ENCODE measurements at regions not wholly inside any gene's neighbourhood (a gene's known extent, or its start where the extent isn't known, plus 50 kb on each side); places are given as distances from the start of the nearest gene placed in this dataset.

- Histone ChIP-seq H3K4me2 (ENCODE audit: insufficient read depth, low read length) (no peak overlapping the region), H3K27me3 (ENCODE audit: control insufficient read depth in 2 of 2, insufficient read depth in 2 of 2, low read length in 2 of 2) (no peaks in the 10 kb centered on the region), H3K79me2 (ENCODE audit: control insufficient read depth, insufficient read depth, low read length) (no peaks in the 10 kb centered on the region), H3K9ac (replicated peaks; ENCODE audit: extremely low read depth, insufficient read depth, low read length) (no peak overlapping the region), H3K9me1 (replicated peaks; ENCODE audit: control insufficient read depth, extremely low read depth, insufficient read depth, low read length) (no peaks in the 10 kb centered on the region), H3K9me3 (replicated peaks; ENCODE audit: control insufficient read depth, insufficient read depth, low read length) (no peaks in the 10 kb centered on the region), H3K4me3 (replicated peaks in 1 of 3; ENCODE audit: insufficient read depth in 1 of 3, low read depth in 1 of 3, low read length in 3 of 3) (no peak overlapping the region), H4K20me1 (replicated peaks; ENCODE audit: control insufficient read depth, extremely low read depth, insufficient read depth, low read length) (no peaks in the 10 kb centered on the region), H2AFZ (ENCODE audit: low read depth, low read length) (no peak overlapping the region), H3K4me1 (ENCODE audit: control insufficient read depth, extremely low read depth, insufficient read depth, low read length) (no peaks in the 10 kb centered on the region), H3K36me3 (ENCODE audit: control insufficient read depth in 2 of 2, extremely low read depth in 1 of 2, insufficient read depth in 2 of 2, low read length in 2 of 2) (no peaks in the 10 kb centered on the region), H3K27ac (ENCODE audit: insufficient read depth, low read depth, low read length) (no peak overlapping the region)
- POLR2A ChIA-PET = no interaction called here
- no peak for DNase-seq (ENCODE audit: low read depth, low spot score)
- FAIRE-seq = no peak
- BruUV-seq (replicated peaks) = no TSS peak
- no peak for TF ChIP-seq POLR2AphosphoS5 (IDR thresholded peaks at IDR 0.05; ENCODE audit: insufficient read depth, low read depth, low read length)
- TF ChIP-seq POLR2A (IDR thresholded peaks at IDR 0.05; ENCODE audit: low read depth, low read length) = no peak
- TF ChIP-seq CTCF (IDR thresholded peaks at IDR 0.05; ENCODE audit: extremely low read depth in 1 of 2, insufficient read depth in 1 of 2, low read depth in 1 of 2, low read length in 2 of 2) = no peak
- TF ChIP-seq EZH2 (IDR thresholded peaks at IDR 0.05; ENCODE audit: borderline replicate concordance, low read depth, low read length, severe bottlenecking) = no peak
- TF ChIP-seq MAX (IDR thresholded peaks at IDR 0.05; ENCODE audit: insufficient read depth, insufficient read length) = no peak
- no peak for TF ChIP-seq JUN (IDR thresholded peaks at IDR 0.05; ENCODE audit: borderline replicate concordance, insufficient read depth, insufficient read length, low read depth)
- TF ChIP-seq FOS (IDR thresholded peaks at IDR 0.05; ENCODE audit: borderline replicate concordance, insufficient read depth, low read length) = no peak
- no peak for TF ChIP-seq MYC (IDR thresholded peaks at IDR 0.05; ENCODE audit: low read depth, low read length)
- no peak for TF ChIP-seq GATA2 (IDR thresholded peaks at IDR 0.05; ENCODE audit: insufficient read depth, insufficient read length, low read depth, low read length)
- dilution Hi-C loops (cut with MboI; ENCODE audit: extremely low pct_ligation_motif_present, low sequenced_read_pairs) = no loop called here
- CTCF ChIA-PET = no interaction called here
- intact Hi-C loops (cut with micrococcal nuclease) = no loop called here
Measured at GRCh38 chr2:195443926-195444325, 213.1 kb upstream of the SLC39A10 start.

Data from endothelial cell of umbilical vein (primary cell).